Activated effector memory CD4-positive, alpha-beta T cell treated with anti-CD3 and anti-CD28 coated beads, Interleukin-2, amount 50 U/mL, for 16 hours (primary cell): ENCODE measurements at regions not wholly inside any gene's neighbourhood (a gene's known extent, or its start where the extent isn't known, plus 50 kb on each side); places are given as distances from the start of the nearest gene placed in this dataset.
"Not testable (repeated sequence)": the region's sequence is repeated elsewhere in the genome, so short reads cannot be mapped to it uniquely, and the experiment has no call there.

Source experiments
- DNase-seq: peaks from one replicate; pipeline ENCODE4 v3.0.0-alpha.2; 2020

DNA sequence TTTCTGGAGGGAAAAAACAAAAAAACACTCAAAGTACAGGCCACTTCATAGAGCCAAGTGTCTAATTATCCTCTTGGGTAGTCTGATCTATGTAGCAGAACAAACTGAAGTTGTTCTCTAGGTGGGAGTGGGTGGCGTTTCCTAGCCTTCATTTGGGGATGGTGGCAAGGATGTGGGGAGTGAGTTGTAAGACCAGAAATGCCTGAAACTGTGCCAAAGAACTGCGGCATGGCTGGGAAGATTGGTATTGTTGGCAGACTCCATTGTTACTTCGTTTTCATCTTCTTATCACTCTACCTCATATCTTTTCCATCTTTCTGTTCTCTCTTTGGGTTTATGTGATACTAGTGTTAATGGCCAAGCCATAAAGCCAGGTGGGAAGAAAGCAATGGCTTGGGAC, 177.3 kb upstream of the DDHD1 start:
- no peak for DNase-seq

DNA sequence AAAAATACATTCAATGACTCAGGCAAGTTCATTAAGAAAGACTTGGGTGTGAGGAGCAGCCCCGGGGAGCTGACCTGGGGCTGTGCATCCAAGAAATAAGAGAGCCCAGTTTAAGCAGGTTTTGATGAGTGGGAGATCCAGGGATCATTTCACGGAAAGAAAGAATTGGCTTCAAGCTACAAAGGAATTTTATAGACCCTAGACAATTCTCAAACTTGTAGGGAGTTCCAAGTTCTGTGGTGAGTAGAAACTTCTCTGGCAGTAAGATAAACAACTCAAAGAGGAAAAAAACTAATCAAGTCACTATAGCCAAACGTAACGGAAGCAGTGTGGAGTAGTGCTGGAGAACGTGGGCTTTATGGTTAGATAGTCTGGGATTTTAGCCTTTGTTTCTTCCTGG, 175.7 kb upstream of the DDHD1 start:
- no peak for DNase-seq

GRCh38 chr14:53327716-53328115, 174.6 kb upstream of the DDHD1 start:
- DNase-seq, result no peak

GRCh38 chr14:53325176-53325806, 172.2 kb upstream of the DDHD1 start:
- DNase-seq, result no peak

GRCh38 chr14:53316504-53316903, 163.4 kb upstream of the DDHD1 start:
- DNase-seq, result no peak

- DNase-seq, result no peak
Measured at GRCh38 chr14:53310412-53310811, 157.3 kb upstream of the DDHD1 start.

- no peak for DNase-seq
Measured at GRCh38 chr14:53306911-53307310, 153.8 kb upstream of the DDHD1 start.

- DNase-seq, result peak; percentile 75
Measured at GRCh38 chr14:53306267-53306721, 153.2 kb upstream of the DDHD1 start.

GRCh38 chr14:53304726-53305381, 151.7 kb upstream of the DDHD1 start:
- no peak for DNase-seq

GRCh38 chr14:53295985-53296582, 143.0 kb upstream of the DDHD1 start:
- DNase-seq, result no peak

- no peak for DNase-seq
Measured at GRCh38 chr14:53295372-53295771, 142.2 kb upstream of the DDHD1 start.

- DNase-seq, result no peak
Measured at GRCh38 chr14:53286301-53286700, 133.2 kb upstream of the DDHD1 start.

DNA sequence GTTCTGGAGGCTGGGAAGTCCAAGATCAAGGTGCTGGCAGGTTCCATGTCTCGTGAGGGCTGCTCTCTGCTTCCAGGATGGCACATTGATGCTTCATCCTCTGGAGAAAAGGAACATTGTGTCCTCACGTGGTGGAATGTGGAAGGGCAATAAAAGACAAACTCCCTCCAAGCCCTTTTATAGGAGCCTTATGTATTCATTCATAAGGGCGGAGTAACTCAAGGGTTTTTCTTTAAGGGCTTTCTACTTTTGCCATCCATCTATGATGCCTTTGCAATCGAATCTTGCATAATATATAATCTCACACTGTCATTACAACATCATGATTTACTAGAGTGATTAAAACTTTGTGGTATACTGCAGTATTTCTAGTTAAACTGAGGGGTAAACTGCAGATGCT, 132.7 kb upstream of the DDHD1 start:
- no peak for DNase-seq

- no peak for DNase-seq
Measured at GRCh38 chr14:53285064-53285463, 131.9 kb upstream of the DDHD1 start.

- DNase-seq, result no peak
Measured at GRCh38 chr14:53278602-53279506, 125.7 kb upstream of the DDHD1 start.

GRCh38 chr14:53273671-53274072, 120.5 kb upstream of the DDHD1 start:
- DNase-seq, result no peak

GRCh38 chr14:53265025-53265424, 111.9 kb upstream of the DDHD1 start:
- DNase-seq, result no peak

GRCh38 chr14:53260928-53261327, 107.8 kb upstream of the DDHD1 start:
- no peak for DNase-seq

DNA sequence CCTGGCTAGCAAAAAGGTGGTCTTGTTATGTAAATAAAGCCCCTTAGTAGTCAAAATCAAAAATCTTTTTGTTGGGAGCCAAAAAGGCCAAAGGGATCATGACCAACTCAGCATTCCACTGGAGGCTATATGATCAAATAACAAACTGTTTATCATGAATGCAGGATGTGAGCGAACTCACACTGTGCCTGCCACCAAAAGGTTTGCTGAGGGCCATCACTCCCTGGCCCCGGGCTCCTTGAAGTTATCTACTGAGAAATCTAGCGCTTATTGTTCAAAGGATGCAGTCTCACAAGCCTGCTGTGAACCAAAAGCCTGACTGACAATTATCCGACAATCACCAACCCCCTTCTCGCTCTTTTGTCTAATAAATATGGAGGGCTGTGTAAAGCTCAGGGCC, 107.2 kb upstream of the DDHD1 start:
- DNase-seq, result no peak

DNA sequence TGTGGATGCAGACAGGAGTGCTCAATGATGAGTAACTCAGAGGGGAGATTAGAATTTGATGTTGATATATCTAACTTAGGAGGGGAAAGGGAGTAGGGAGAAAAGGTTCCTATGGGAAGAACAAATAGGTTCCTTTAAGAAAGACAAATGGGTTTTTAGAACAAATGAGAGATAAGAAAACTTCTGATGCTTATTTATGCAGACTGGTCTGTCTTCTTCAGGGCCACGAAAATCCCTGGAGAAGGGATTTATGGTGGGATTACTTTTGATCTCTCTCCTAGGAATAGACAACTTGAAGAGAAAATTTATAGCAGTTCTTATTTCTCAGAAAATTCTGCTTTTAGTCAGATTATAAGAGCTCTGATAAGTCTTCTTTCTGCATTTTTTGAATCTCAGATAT, 99.0 kb upstream of the DDHD1 start:
- DNase-seq, result no peak

GRCh38 chr14:53249059-53249458, 95.9 kb upstream of the DDHD1 start:
- no peak for DNase-seq

DNA sequence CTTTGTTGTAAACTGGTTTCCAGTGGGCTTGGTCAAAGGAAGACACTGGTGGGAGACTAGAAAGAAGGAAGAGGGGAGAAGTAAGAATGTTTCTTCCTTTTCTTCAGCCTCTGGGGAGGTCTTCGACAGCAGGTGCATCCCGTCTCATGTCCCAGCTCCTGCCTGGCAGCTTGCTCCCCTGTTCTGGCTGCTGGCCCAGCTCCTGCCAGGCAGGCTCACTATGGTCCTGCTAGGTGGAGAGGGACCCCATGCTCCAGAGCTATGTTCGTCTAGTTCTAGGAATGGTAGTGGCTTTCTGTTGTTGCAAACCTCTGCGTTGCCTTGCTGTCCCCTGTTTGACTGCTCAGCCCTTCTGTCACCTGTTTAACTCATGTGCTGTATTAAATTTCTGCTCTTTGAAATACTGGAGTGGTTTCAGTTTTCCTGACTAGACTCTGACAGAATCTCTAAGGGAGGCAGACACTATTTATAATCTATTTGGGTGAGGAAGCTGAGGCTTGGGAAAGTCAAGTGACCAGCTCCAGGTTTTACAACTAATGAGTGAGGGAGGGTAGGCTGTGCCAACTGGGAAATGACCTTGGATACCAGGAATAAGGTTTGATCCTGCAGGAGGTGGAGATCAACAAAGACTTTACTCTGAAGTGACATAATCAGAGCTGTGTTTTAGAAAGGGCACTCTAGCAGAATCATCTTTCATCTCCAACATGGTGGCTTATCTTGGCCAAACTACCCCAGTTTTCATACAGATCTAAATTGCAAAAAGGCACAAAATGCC, 94.7 kb upstream of the DDHD1 start:
- no peak for DNase-seq

GRCh38 chr14:53242898-53243297, 89.8 kb upstream of the DDHD1 start:
- not testable (repeated sequence) for DNase-seq
